GM12873 (cell line): ENCODE measurements at regions not wholly inside any gene's neighbourhood (a gene's known extent, or its start where the extent isn't known, plus 50 kb on each side); places are given as distances from the start of the nearest gene placed in this dataset.

Experiments used
- CTCF ChIP-seq: IDR thresholded peaks from 2 replicates; pipeline ENCODE4 v1.5.1; 2012; ENCODE audit warnings: low read depth, mild to moderate bottlenecking, moderate library complexity, low read length, control low read depth; ENCODE audit not compliant: insufficient read depth; ENCODE audit errors: missing control alignments

- no peak for TF ChIP-seq CTCF
Measured at GRCh38 chr5:111003623-111004022, 67.9 kb upstream of the TSLP start.

DNA sequence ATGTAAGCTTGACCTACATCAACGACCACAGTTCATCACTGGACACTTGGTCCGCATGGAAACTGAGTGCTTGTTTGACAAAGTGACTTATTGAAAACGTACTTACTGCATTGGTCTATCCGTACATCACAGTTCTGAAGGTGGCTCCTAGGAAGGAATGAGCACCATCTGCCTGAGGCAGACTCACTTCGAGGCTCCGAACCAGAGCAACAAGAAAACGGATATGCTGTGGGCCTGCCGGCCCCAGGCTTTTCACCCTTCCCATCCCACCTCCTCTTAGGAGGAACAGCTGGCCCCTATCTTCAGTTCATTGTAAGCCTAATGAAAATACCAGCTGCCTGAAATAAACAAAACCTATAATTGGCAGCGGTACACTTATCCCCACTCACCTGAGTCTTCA, 67.2 kb upstream of the TSLP start:
- no peak for TF ChIP-seq CTCF

- TF ChIP-seq CTCF = no peak
Measured at GRCh38 chr5:111010783-111011182, 60.7 kb upstream of the TSLP start.

- no peak for TF ChIP-seq CTCF
Measured at GRCh38 chr5:111013011-111013410, 58.5 kb upstream of the TSLP start.

DNA sequence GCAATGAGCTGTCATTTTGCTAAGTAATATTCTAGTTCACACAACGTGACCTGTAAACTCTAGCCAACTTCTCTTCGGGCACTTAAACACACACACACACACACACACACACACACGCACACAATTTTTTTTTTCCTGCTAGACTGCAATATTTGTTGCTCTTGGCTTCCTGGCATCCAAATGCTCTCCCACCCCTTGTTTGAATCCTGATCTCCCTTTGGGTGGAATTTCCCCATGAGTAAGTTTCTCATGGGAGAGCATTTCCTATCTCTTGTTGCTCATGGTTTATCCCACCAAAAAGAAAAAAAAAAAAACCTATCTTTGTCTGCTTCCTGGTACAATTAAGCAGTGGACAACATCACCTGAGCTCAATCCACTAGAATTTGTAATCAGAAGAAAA, 54.7 kb upstream of the TSLP start:
- TF ChIP-seq CTCF = no peak

DNA sequence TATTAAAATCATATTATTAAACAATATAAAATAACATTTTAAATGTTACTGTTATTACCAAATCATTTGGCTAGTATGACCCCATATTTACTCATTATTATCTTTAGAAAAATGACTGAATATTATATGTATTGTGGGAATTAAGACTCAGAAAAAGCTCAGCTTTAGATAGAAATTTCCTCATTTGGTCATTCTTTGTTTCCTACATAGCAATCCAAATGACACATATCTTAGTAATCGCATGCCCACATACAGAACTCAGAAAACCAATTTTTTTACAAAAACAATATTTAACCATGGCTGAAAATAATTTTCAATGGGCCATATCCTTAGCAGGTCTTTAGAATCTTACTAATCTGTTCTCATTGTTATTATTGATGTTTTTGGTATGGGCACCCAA, 53.8 kb upstream of the TSLP start:
- no peak for TF ChIP-seq CTCF
